HG02678 (cell line): ENCODE measurements at regions not wholly inside any gene's neighbourhood (a gene's known extent, or its start where the extent isn't known, plus 50 kb on each side); places are given as distances from the start of the nearest gene placed in this dataset.
"Not testable (repeated sequence)": the region's sequence is repeated elsewhere in the genome, so short reads cannot be mapped to it uniquely, and the experiment has no call there.

ENCODE experiments used
- ATAC-seq: cut with Tn5 transposase; IDR thresholded peaks from one replicate; pipeline ENCODE4 v1.9.1; 2021; ENCODE audit warnings: mild to moderate bottlenecking, moderate library complexity; ENCODE audit not compliant: unreplicated experiment

GRCh38 chr17:53496356-53496755 lies 326.4 kb upstream of the KIF2B start:
- no peak for ATAC-seq

GRCh38 chr17:53492532-53492931 lies 330.2 kb upstream of the KIF2B start:
- ATAC-seq = no peak

DNA sequence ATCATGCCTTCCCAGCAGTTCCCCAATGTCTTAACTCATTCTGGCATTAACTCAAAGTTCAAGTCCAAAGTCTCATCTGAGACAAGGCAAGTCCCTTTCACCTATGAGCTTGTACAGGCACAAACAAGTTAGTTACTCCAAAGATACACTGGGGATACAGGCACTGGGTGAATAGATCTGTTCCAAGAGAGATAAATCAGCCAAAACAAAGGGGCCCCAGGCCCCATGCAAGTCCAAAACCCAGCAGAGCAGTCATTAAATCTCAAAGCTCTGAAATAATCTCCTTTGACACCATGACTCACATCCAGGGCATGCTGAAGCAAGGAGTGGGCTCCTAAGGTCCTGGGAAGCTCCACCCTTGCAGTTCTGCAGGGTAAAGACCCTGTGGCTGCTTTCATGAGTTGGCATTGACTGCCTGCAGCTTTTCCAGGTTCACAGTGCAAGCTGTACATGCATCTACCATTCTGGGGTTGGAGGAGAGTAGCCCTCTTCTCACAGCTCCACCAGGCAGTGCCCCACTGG lies 332.2 kb upstream of the KIF2B start:
- no peak for ATAC-seq

DNA sequence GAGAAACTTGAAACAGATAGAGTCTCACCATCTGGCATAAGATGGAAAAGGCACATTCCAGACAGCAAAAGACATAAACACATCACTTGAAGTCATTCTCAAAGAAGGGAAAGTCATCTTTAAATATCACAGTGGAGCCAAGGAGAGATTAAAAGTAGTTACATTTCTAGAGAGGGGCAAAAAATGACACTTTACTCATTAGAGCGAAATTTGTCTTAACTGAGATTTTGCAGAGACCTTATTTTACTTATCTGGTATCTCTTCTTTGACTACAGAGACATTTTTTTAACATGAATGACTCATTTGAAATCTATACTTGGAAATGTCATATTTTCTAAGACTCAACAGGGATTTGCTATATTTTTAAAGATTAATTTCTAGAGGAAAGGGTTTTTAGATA lies 339.0 kb upstream of the KIF2B start:
- ATAC-seq = no peak

GRCh38 chr17:53475002-53475401 lies 347.7 kb upstream of the KIF2B start:
- no peak for ATAC-seq

- ATAC-seq = no peak
These were observed 350.1 kb upstream of the KIF2B start for GRCh38 chr17:53472586-53472985.

DNA sequence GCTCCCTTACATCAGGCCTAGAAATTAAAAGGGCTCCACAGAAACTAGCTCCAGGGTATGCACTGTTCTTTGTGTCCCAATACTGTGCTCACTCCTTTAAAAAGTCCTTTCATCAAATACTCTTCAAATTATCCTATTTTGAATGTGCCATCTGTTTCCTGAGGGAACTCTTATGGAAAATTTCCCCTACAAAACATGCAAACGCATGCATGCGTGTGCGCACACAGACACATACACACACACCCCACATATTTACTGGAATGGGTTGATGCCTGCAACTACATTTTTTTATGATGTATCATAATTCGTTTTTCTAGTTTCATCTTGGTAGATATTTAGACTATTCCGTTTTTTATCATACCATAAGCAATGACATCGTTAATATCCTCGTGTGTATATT lies 351.2 kb upstream of the KIF2B start:
- ATAC-seq = no peak

DNA sequence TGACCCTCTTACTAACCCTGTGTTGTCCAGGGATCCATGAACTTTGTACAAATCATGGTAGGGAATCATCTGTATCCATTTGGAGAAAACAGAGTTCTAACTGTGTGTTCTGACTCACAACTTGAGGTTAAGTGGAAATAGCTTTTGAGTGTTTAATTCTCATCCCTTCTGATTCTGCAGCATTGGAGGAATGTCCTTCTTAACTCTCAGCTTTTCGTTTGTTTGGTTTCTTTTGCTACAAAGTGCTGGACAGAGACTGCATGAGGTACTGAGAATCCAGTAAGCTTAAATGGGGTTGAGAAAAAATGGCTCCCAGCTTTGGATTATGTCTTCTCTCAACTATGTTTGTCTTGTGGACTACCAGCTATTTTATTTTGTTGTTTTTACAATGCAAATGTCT lies 352.1 kb upstream of the KIF2B start:
- no peak for ATAC-seq

DNA sequence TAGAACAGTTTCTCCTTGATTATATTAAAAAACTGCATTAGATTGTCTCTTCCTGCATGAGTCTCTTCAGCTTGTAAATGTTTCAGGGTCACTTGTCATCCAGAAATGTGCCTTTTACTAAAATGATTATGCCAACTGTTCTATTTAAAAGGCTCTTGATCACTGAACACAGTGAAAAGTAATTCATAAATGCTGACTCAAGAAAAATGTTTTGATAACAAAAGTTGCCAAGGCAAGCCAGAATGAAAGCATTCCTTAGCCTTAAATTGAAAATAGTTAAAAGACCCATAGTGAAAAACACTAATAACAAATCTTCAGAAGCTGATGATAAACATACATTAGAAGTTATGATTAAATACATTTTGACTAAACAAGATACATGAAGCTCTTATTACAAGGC lies 356.0 kb upstream of the KIF2B start:
- ATAC-seq = no peak

DNA sequence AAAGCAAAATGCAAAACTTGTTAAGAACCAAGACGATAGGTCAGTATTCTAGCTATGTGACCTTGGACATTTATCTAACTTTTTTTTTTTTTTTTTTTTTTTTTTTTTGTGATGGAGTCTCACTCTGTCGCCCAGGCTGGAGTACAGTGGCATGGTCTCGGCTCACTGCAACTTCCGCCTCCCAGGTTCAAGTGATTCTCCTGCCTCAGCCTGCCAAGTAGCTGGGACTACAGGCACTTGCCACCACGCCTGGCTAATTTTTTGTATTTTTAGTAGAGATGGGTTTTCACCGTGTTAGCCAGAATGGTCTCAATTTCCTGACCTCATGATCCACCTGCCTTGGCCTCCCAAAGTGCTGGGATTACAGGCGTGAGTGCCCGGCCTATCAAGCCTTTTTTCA lies 358.3 kb upstream of the KIF2B start:
- not testable (repeated sequence) for ATAC-seq

DNA sequence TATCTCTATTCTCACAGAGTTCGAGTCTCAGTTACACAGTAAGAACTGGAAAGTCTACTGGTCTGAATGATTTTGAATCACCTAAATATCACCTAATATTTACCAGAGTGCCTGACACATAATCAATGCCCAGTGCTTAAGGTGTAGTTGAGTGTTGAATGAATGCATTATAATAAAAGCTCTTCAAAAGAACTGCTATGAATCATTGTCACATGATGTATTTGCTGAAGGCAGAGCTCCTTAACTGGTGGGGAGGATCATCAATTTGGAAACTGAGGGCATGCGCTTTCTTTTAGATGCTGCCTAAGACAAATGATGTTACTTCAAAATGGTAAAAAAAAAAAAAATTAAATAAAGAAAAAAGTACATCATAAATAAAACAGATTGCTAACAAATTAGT lies 359.4 kb upstream of the KIF2B start:
- ATAC-seq = no peak

DNA sequence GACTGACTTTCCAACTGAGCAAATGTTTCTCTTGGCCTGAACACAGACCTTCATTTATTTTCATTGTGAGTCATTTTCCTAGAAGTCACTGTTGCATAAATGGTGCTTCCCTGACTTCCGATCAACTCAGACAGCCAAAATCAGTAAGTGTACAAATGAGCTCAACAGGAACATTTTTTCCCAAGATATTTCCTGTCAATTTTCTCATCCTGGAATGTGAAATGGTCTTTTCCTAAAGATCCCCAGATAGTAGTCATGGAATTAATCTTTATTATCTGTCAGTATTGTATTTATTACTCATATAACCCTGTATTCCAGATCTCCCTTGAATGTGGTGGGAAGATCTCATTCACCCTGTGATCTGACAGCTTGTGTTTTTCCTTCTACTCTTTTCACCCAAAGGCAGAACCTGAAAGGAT lies 360.3 kb upstream of the KIF2B start:
- ATAC-seq = no peak

DNA sequence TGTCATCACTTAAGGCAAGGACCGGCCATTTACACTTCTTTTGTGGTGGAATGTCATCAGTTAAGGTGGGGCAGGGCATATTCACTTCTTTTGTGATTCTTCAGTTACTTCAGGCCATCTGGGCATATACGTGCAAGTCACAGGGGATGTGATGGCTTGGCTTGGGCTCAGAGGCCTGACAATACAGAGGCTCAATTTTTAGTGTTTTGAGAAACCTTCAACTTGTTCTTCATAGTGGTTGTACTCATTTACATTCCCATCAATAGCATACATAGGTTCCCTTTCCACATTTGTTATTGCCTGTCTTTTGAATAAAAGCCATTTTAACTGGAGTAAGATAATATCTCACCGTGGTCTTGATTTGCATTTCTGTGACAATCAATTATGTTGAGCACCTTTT lies 366.8 kb upstream of the KIF2B start:
- not testable (repeated sequence) for ATAC-seq

GRCh38 chr17:53454337-53454736 lies 368.4 kb upstream of the KIF2B start:
- ATAC-seq = no peak

DNA sequence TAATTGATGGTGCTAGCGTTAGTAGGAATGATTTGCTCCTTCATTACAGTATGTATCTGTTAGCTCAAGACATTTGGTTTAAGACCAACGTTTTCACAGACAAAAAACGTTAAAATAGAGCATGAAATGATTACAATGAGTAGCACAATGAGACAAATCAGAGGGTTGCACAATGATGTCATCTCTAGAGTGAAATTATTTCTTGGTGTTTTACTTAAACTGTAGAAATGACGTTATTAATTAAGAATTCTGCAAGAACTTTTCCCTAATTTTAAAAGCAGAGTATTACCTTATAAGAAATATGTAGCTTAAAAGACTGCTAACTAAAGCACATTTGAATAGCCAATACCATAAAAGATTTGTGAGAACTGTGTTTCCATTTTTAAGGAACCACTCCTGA lies 373.4 kb upstream of the KIF2B start:
- ATAC-seq = no peak

DNA sequence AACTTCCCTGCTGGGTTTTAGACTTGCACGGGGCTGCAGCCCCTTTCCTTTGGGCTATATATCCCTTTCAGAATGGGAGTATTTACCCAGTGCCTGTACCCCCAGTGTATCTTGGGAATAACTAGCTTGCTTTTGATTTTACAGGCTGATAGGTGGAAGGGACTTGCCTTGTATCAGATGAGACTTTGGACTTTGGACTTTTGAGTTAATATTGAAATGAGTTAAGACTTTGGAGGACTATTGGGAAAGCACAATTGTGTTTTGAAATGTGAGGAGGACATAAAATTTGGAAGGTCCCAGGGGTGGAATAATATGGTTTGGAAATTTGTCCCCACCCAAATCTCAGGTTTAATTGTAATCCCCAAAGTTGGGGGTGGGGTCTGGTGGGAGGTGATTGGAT lies 393.8 kb upstream of the KIF2B start:
- no peak for ATAC-seq

DNA sequence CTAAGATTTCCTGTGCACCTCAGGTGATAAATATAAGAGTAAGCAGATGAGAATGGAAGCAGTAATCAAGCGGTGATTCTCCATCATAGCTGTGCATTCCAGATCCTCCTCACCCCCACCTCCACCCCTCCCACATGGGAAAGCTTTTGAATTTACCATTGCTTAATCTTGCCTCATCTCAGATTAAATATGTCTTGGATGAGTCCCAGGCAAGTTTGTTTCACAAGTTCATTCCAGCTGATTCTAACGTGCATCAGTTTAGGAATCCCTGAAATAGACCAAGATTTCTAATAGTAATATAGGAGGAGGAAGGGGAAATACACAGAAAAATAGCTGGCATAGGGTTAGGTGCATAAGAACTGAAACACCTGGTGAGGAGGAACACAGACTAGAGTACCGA lies 396.2 kb upstream of the KIF2B start:
- ATAC-seq = no peak

DNA sequence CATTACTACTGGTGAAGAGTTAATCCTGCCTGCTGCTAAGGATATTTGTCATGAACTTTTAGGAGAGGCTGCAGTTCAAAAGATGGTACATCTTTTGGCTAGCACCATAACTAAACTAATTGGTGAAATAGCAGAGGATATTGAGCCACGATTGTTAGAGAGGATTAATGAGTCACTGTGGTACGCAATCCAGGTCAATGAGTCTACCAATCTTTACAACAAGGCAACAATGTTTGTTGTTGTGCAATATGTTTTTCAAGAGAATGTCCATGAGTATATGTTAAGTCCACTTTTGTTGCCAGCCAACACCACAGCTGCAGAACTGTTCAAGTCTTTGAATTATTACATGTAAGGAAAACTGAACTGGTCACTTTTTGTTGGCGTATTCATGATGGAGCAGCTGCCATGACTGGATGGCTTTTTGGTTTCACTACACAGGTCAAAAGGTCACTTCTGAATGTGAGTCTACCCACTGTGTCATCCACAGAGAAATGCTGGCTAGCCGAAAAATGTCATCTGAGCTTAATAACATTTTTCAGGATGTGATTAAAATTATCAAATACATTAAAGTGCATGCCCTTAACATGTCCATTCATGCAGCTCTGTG lies 402.6 kb upstream of the KIF2B start:
- no peak for ATAC-seq

DNA sequence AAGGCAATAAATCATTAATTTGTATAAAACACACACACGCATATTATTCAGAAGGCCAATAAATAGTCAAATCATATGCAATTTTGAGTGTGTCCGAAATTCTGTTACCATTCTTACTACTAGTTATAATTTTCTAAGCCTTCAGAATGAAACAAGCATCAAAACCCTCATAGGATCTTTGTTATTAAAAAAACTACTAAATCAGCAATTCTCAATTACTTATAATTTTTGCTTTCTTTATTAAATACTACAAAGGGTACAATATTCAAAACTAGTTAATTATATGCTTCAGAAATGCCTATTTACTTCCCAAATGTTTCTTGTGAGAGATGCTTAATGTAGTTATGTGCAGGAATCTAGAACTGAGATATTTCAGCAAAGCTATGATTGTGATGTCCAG lies 413.1 kb upstream of the KIF2B start:
- no peak for ATAC-seq

DNA sequence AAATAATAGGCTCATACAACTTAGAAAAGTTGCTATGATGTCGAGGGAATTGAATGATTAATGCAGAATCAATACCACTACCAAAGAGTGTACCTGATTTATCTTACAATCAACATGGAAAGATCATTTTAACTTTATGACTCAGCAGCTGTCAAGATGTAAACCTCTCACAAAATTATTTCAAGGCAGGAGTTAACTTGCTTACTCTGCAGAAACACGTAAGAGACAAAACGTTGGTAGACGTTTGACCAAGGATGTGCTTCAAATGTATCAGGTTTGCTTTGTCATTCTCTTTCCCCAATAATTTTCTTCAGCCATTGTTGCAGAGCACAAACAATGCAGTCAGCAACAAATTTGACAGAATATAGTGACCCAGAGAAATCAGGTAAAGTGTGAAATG lies 415.8 kb upstream of the KIF2B start:
- no peak for ATAC-seq

DNA sequence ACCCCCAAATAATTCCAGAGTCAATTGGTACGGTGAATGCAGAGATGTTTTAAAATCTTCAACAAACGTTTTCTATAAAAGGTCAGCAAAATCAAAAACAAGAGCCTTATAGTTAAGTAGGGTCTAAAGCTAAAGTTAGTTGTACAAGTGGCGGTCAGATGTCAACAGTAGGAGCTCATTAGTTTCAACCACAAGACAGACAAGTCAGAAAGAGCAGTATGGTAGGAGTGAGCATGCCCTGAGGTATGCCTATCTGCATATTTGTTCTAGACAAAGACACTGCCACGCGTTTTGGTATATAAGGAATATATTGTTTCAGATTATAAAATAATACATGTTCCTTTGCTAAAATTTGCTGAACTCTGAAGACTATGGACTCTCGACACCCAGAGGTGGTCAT lies 431.5 kb upstream of the KIF2B start:
- ATAC-seq = no peak

GRCh38 chr17:53390575-53390974 lies 432.2 kb upstream of the KIF2B start:
- no peak for ATAC-seq

GRCh38 chr17:53387745-53388144 lies 435.0 kb upstream of the KIF2B start:
- ATAC-seq = no peak
